ENCODE measurements at regions not wholly inside any gene's neighbourhood (a gene's known extent, or its start where the extent isn't known, plus 50 kb on each side); places are given as distances from the start of the nearest gene placed in this dataset.

DNA sequence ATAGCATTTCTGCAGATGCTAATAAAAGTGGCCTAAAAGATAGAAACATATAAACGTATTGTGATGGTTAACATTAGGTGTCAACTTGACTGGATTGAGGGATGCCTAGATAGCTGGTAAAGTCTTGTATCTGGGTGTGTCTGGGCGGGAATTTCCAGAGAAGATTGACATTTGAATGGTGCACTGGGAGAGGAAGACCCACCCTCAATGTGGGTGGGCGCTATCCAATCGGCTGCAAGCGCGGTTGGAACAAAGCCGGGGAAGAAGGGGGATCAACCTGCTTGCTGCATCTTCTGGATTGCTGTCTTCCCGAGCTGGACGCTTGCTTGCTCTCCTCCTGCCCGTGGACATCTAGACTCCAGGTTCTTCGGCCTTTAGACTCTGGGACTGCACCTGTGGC is 114.0 kb upstream of the ZNF644 start:
- no CpG with 5 or more reads among the region's 11 CpGs for WGBS (ENCODE audit: extremely low coverage, insufficient coverage, insufficient read length)
- H2BK120ac ChIP-seq (ENCODE audit: insufficient read depth, low read length, poor library complexity), result no peak overlapping the region
- no peak overlapping the region for H2AK5ac ChIP-seq (ENCODE audit: low read length)
- no peak overlapping the region for H3K9ac ChIP-seq (ENCODE audit: low read length)
- no peaks in the 10 kb centered on the region for H3K36me3 ChIP-seq (ENCODE audit: control insufficient read depth in 1 of 2, insufficient read depth in 2 of 2, low read length in 2 of 2)
- no peak overlapping the region for H3K4ac ChIP-seq (ENCODE audit: low read depth, low read length)
- no peaks in the 10 kb centered on the region for H3K79me2 ChIP-seq (ENCODE audit: control insufficient read depth, insufficient read depth, low read length, poor library complexity)
- no peak for DNase-seq
- no peak overlapping the region for H3K23ac ChIP-seq (ENCODE audit: low read length)
- H4K8ac ChIP-seq (ENCODE audit: low read depth, low read length), result no peak overlapping the region
- no peaks in the 10 kb centered on the region for H3K9me3 ChIP-seq (ENCODE audit: insufficient read depth, low read depth, low read length)
- no peaks in the 10 kb centered on the region for H3K79me1 ChIP-seq (ENCODE audit: low read length)
- H3K27ac ChIP-seq (ENCODE audit: low read depth, low read length), result no peak overlapping the region
- no peak overlapping the region for H2BK5ac ChIP-seq (ENCODE audit: low read depth, low read length, poor library complexity)
- no peak overlapping the region for H4K91ac ChIP-seq (ENCODE audit: low read depth, low read length)
- no peak overlapping the region for H3K14ac ChIP-seq (ENCODE audit: low read length)
- no peak overlapping the region for H3K18ac ChIP-seq (ENCODE audit: low read length)
- no peak overlapping the region for H3K4me2 ChIP-seq (ENCODE audit: low read length)
- no peak overlapping the region for H3K4me3 ChIP-seq (ENCODE audit: low read depth, low read length)
- H3K27me3 ChIP-seq (ENCODE audit: insufficient read depth, low read length), result no peaks in the 10 kb centered on the region
- no peak overlapping the region for H2AFZ ChIP-seq (ENCODE audit: insufficient read depth, low read length, poor library complexity)
- no peak overlapping the region for H4K12ac ChIP-seq (ENCODE audit: low read depth, low read length)
- no peaks in the 10 kb centered on the region for H3K4me1 ChIP-seq (ENCODE audit: control insufficient read depth in 1 of 2, insufficient read depth in 2 of 2, low read length in 2 of 2)
- H2BK12ac ChIP-seq (ENCODE audit: low read length), result no peak overlapping the region

GRCh38 chr1:91133248-91133647 is 111.4 kb upstream of the ZNF644 start:
- Histone ChIP-seq H2BK12ac (ENCODE audit: low read length) (no peak overlapping the region), H3K36me3 (ENCODE audit: control insufficient read depth in 1 of 2, insufficient read depth in 2 of 2, low read length in 2 of 2) (no peaks in the 10 kb centered on the region), H3K9ac (ENCODE audit: low read length) (no peak overlapping the region), H3K23ac (ENCODE audit: low read length) (no peak overlapping the region), H3K27me3 (ENCODE audit: insufficient read depth, low read length) (no peaks in the 10 kb centered on the region), H3K27ac (ENCODE audit: low read depth, low read length) (no peak overlapping the region), H4K8ac (ENCODE audit: low read depth, low read length) (no peak overlapping the region), H3K18ac (ENCODE audit: low read length) (no peak overlapping the region), H4K91ac (ENCODE audit: low read depth, low read length) (no peak overlapping the region), H3K9me3 (ENCODE audit: insufficient read depth, low read depth, low read length) (no peaks in the 10 kb centered on the region), H3K79me2 (ENCODE audit: control insufficient read depth, insufficient read depth, low read length, poor library complexity) (no peaks in the 10 kb centered on the region), H3K4me3 (ENCODE audit: low read depth, low read length) (no peak overlapping the region), H2BK120ac (ENCODE audit: insufficient read depth, low read length, poor library complexity) (no peak overlapping the region), H2AFZ (ENCODE audit: insufficient read depth, low read length, poor library complexity) (no peak overlapping the region), H2BK5ac (ENCODE audit: low read depth, low read length, poor library complexity) (no peak overlapping the region), H3K4ac (ENCODE audit: low read depth, low read length) (no peak overlapping the region), H2AK5ac (ENCODE audit: low read length) (no peak overlapping the region), H3K4me2 (ENCODE audit: low read length) (no peak overlapping the region), H3K79me1 (ENCODE audit: low read length) (no peaks in the 10 kb centered on the region), H3K14ac (ENCODE audit: low read length) (no peak overlapping the region), H4K12ac (ENCODE audit: low read depth, low read length) (no peak overlapping the region), H3K4me1 (ENCODE audit: control insufficient read depth in 1 of 2, insufficient read depth in 2 of 2, low read length in 2 of 2) (no peaks in the 10 kb centered on the region)
- WGBS (ENCODE audit: extremely low coverage, insufficient coverage, insufficient read length), result no CpG with 5 or more reads among the region's 6 CpGs
- no peak for DNase-seq

GRCh38 chr1:91130256-91130985 is 108.6 kb upstream of the ZNF644 start:
- WGBS (ENCODE audit: extremely low coverage, insufficient coverage, insufficient read length), result no CpG with 5 or more reads among the region's 5 CpGs
- Histone ChIP-seq H2BK5ac (ENCODE audit: low read depth, low read length, poor library complexity) (no peak overlapping the region), H3K4me2 (ENCODE audit: low read length) (no peak overlapping the region), H3K14ac (ENCODE audit: low read length) (no peak overlapping the region), H3K9ac (ENCODE audit: low read length) (no peak overlapping the region), H3K27ac (ENCODE audit: low read depth, low read length) (no peak overlapping the region), H3K23ac (ENCODE audit: low read length) (no peak overlapping the region), H3K79me1 (ENCODE audit: low read length) (no peaks in the 10 kb centered on the region), H3K9me3 (ENCODE audit: insufficient read depth, low read depth, low read length) (no peaks in the 10 kb centered on the region), H4K8ac (ENCODE audit: low read depth, low read length) (no peak overlapping the region), H2AK5ac (ENCODE audit: low read length) (no peak overlapping the region), H3K79me2 (ENCODE audit: control insufficient read depth, insufficient read depth, low read length, poor library complexity) (no peaks in the 10 kb centered on the region), H3K36me3 (ENCODE audit: control insufficient read depth in 1 of 2, insufficient read depth in 2 of 2, low read length in 2 of 2) (no peaks in the 10 kb centered on the region), H3K4me1 (ENCODE audit: control insufficient read depth in 1 of 2, insufficient read depth in 2 of 2, low read length in 2 of 2) (no peaks in the 10 kb centered on the region), H3K4me3 (ENCODE audit: low read depth, low read length) (no peak overlapping the region), H3K4ac (ENCODE audit: low read depth, low read length) (no peak overlapping the region), H2BK12ac (ENCODE audit: low read length) (no peak overlapping the region), H2BK120ac (ENCODE audit: insufficient read depth, low read length, poor library complexity) (no peak overlapping the region), H4K91ac (ENCODE audit: low read depth, low read length) (no peak overlapping the region), H3K27me3 (ENCODE audit: insufficient read depth, low read length) (no peaks in the 10 kb centered on the region), H2AFZ (ENCODE audit: insufficient read depth, low read length, poor library complexity) (no peak overlapping the region), H3K18ac (ENCODE audit: low read length) (no peak overlapping the region), H4K12ac (ENCODE audit: low read depth, low read length) (no peak overlapping the region)
- DNase-seq, result peak; percentile 76 to 90

GRCh38 chr1:91129458-91129857 is 107.6 kb upstream of the ZNF644 start:
- Histone ChIP-seq H4K12ac (ENCODE audit: low read depth, low read length) (no peak overlapping the region), H2BK12ac (ENCODE audit: low read length) (no peak overlapping the region)

More at GRCh38 chr1:91129458-91129857, 107.6 kb upstream of the ZNF644 start:
- no CpG with 5 or more reads among the region's 3 CpGs for WGBS (ENCODE audit: extremely low coverage, insufficient coverage, insufficient read length)
- no peaks in the 10 kb centered on the region for H3K9me3 ChIP-seq (ENCODE audit: insufficient read depth, low read depth, low read length)
- no peaks in the 10 kb centered on the region for H3K79me1 ChIP-seq (ENCODE audit: low read length)
- DNase-seq, result peak in 1 of 2 donors; percentile 3
- H3K4me2 ChIP-seq (ENCODE audit: low read length), result no peak overlapping the region
- H3K36me3 ChIP-seq (ENCODE audit: control insufficient read depth in 1 of 2, insufficient read depth in 2 of 2, low read length in 2 of 2), result no peaks in the 10 kb centered on the region
- H3K27ac ChIP-seq (ENCODE audit: low read depth, low read length), result no peak overlapping the region
- no peak overlapping the region for H3K18ac ChIP-seq (ENCODE audit: low read length)
- H2BK5ac ChIP-seq (ENCODE audit: low read depth, low read length, poor library complexity), result no peak overlapping the region
- H3K79me2 ChIP-seq (ENCODE audit: control insufficient read depth, insufficient read depth, low read length, poor library complexity), result no peaks in the 10 kb centered on the region
- no peak overlapping the region for H3K4me3 ChIP-seq (ENCODE audit: low read depth, low read length)
- H2BK120ac ChIP-seq (ENCODE audit: insufficient read depth, low read length, poor library complexity), result no peak overlapping the region
- no peak overlapping the region for H3K23ac ChIP-seq (ENCODE audit: low read length)
- H3K27me3 ChIP-seq (ENCODE audit: insufficient read depth, low read length), result no peaks in the 10 kb centered on the region
- H4K8ac ChIP-seq (ENCODE audit: low read depth, low read length), result no peak overlapping the region
- H3K4me1 ChIP-seq (ENCODE audit: control insufficient read depth in 1 of 2, insufficient read depth in 2 of 2, low read length in 2 of 2), result peaks cover 4% of the 10 kb centered on the region in 2 experiments
- no peak overlapping the region for H3K14ac ChIP-seq (ENCODE audit: low read length)
- no peak overlapping the region for H2AFZ ChIP-seq (ENCODE audit: insufficient read depth, low read length, poor library complexity)
- H2AK5ac ChIP-seq (ENCODE audit: low read length), result no peak overlapping the region
- no peak overlapping the region for H3K9ac ChIP-seq (ENCODE audit: low read length)
- H4K91ac ChIP-seq (ENCODE audit: low read depth, low read length), result no peak overlapping the region
- H3K4ac ChIP-seq (ENCODE audit: low read depth, low read length), result no peak overlapping the region
